Mesenchymal stem cell (in vitro differentiated cells and primary cell): ENCODE measurements at regions not wholly inside any gene's neighbourhood (a gene's known extent, or its start where the extent isn't known, plus 50 kb on each side); places are given as distances from the start of the nearest gene placed in this dataset.

Source experiments
- DNase-seq: peaks from one replicate; pipeline ENCODE4 v3.0.0-alpha.2; 2013
- H2AFZ ChIP-seq: one replicate; pipeline ENCODE4 v1.6.1; 2013; ENCODE audit warnings: low read depth, mild to moderate bottlenecking, control low read depth, inconsistent platforms, low read length, moderate library complexity
- H2AK5ac ChIP-seq: 2 replicates; pipeline ENCODE4 v1.6.1; 2013; ENCODE audit warnings: low read length, moderate library complexity, mild to moderate bottlenecking, inconsistent platforms; ENCODE audit not compliant: severe bottlenecking
- H2BK120ac ChIP-seq: one replicate; pipeline ENCODE4 v1.6.1; 2013; ENCODE audit warnings: low read depth, mild to moderate bottlenecking, inconsistent platforms, low read length, moderate library complexity
- H2BK12ac ChIP-seq, 2 experiments: one replicate each; pipeline ENCODE4 v1.6.1; 2013; ENCODE audit warnings: inconsistent platforms in 2 of 2, low read length in 2 of 2, mild to moderate bottlenecking in 2 of 2, moderate library complexity in 2 of 2, control low read depth in 1 of 2
- H2BK15ac ChIP-seq: one replicate; pipeline ENCODE4 v1.6.1; 2013; ENCODE audit warnings: mild to moderate bottlenecking, low read depth, inconsistent platforms; ENCODE audit not compliant: poor library complexity, severe bottlenecking
- H2BK5ac ChIP-seq: 2 replicates; pipeline ENCODE4 v1.6.1; 2013; ENCODE audit warnings: low read depth, mild to moderate bottlenecking, low read length, control low read depth, inconsistent platforms; ENCODE audit not compliant: poor library complexity, severe bottlenecking
- H3K14ac ChIP-seq, 2 experiments: one replicate each; pipeline ENCODE4 v1.6.1; 2013; ENCODE audit warnings: inconsistent platforms in 2 of 2, low read length in 2 of 2, control low read depth in 1 of 2, mild to moderate bottlenecking in 1 of 2, moderate library complexity in 1 of 2
- H3K18ac ChIP-seq, 2 experiments: one replicate each; pipeline ENCODE4 v1.6.1; 2013; ENCODE audit warnings: inconsistent platforms in 2 of 2, low read length in 2 of 2, control low read depth in 1 of 2, low read depth in 1 of 2, mild to moderate bottlenecking in 1 of 2
- H3K23ac ChIP-seq, 2 experiments: one replicate each; pipeline ENCODE4 v1.6.1; 2013; ENCODE audit warnings: inconsistent platforms in 2 of 2, low read length in 2 of 2, mild to moderate bottlenecking in 2 of 2, moderate library complexity in 2 of 2, control low read depth in 1 of 2
- H3K27ac ChIP-seq: 2 replicates; pipeline ENCODE4 v1.5.1; 2013; ENCODE audit warnings: mild to moderate bottlenecking, moderate library complexity, low read length, control low read depth, inconsistent platforms; ENCODE audit not compliant: poor library complexity, severe bottlenecking
- H3K27me3 ChIP-seq, 2 experiments: 2 replicates each; pipeline versions ENCODE4 v1.6.1 to v1.7.0; 2013; ENCODE audit warnings: low read length in 2 of 2, mild to moderate bottlenecking in 2 of 2, moderate library complexity in 2 of 2, control low read depth in 1 of 2, inconsistent platforms in 1 of 2; ENCODE audit not compliant: control insufficient read depth in 1 of 2, insufficient read depth in 1 of 2
- H3K36me3 ChIP-seq, 2 experiments: 2 replicates each; pipeline versions ENCODE4 v1.6.1 to v1.7.0; 2013; ENCODE audit warnings: low read length in 2 of 2, control low read depth in 1 of 2, inconsistent platforms in 1 of 2, low read depth in 1 of 2, mild to moderate bottlenecking in 1 of 2; ENCODE audit not compliant: insufficient read depth in 2 of 2, control insufficient read depth in 1 of 2
- H3K4ac ChIP-seq, 2 experiments: one replicate each; pipeline ENCODE4 v1.6.1; 2013; ENCODE audit warnings: inconsistent platforms in 2 of 2, low read length in 2 of 2, mild to moderate bottlenecking in 2 of 2, moderate library complexity in 2 of 2, control low read depth in 1 of 2, low read depth in 1 of 2
- H3K4me1 ChIP-seq: 2 replicates; pipeline ENCODE4 v1.6.1; 2013; ENCODE audit warnings: low read depth, low read length, control low read depth; ENCODE audit not compliant: control insufficient read depth, insufficient read depth
- H3K4me2 ChIP-seq: 2 replicates; pipeline ENCODE4 v1.6.1; 2013; ENCODE audit warnings: low read length, mild to moderate bottlenecking, inconsistent platforms; ENCODE audit not compliant: poor library complexity, severe bottlenecking
- H3K4me3 ChIP-seq, 2 experiments: 2 replicates each; pipeline versions ENCODE4 v1.5.1 to v1.7.0; 2013; ENCODE audit warnings: low read length in 2 of 2, mild to moderate bottlenecking in 2 of 2, control low read depth in 1 of 2, low read depth in 1 of 2; ENCODE audit not compliant: insufficient read depth in 1 of 2
- H3K79me1 ChIP-seq: replicated peaks from 2 replicates; pipeline ENCODE4 v1.6.1; 2013; ENCODE audit warnings: mild to moderate bottlenecking, control low read depth, low read length, inconsistent platforms; ENCODE audit not compliant: poor library complexity, severe bottlenecking
- H3K9ac ChIP-seq: 2 replicates; pipeline ENCODE4 v1.7.0; 2013; ENCODE audit warnings: mild to moderate bottlenecking, low read length, moderate library complexity
- H3K9me3 ChIP-seq: 2 replicates; pipeline ENCODE4 v1.7.0; 2013; ENCODE audit warnings: mild to moderate bottlenecking, low read length; ENCODE audit not compliant: control insufficient read depth
- H4K8ac ChIP-seq: one replicate; pipeline ENCODE4 v1.6.1; 2013; ENCODE audit warnings: inconsistent platforms, mild to moderate bottlenecking, low read length, moderate library complexity
- H4K91ac ChIP-seq: one replicate; pipeline ENCODE4 v1.6.1; 2013; ENCODE audit warnings: mild to moderate bottlenecking, low read length, inconsistent platforms
- WGBS: methylation state at CpG from one replicate; pipeline ENCODE4 v1.1.7; 2013; ENCODE audit warnings: mixed read lengths; 5-methylcytosine and 5-hydroxymethylcytosine counted together

- Histone ChIP-seq H3K27ac (no peak overlapping the region), H3K4me1 (no peaks in the 10 kb centered on the region), H3K4ac (no peak overlapping the region), H3K4me2 (no peak overlapping the region), H3K23ac (no peak overlapping the region), H2BK12ac (no peak overlapping the region), H3K14ac (no peak overlapping the region), H3K36me3 (no peaks in the 10 kb centered on the region), H3K18ac (no peak overlapping the region), H3K4me3 (no peak overlapping the region), H2AK5ac (no peak overlapping the region), H3K79me1 (no peaks in the 10 kb centered on the region), H2AFZ (no peak overlapping the region), H2BK120ac (no peak overlapping the region), H4K91ac (no peak overlapping the region), H3K27me3 (no peaks in the 10 kb centered on the region), H2BK5ac (no peak overlapping the region), H2BK15ac (no peak overlapping the region), H3K9ac (no peak overlapping the region), H3K9me3 (peaks cover 5% of the 10 kb centered on the region), H4K8ac (no peak overlapping the region)
- no CpG with 5 or more reads among the region's 1 CpG for WGBS
- DNase-seq: no peak
These were observed 78.2 kb upstream of the MIR17HG start for GRCh38 chr13:91269237-91269636.

- Histone ChIP-seq H2BK12ac (no peak overlapping the region), H3K4ac (no peak overlapping the region), H3K4me2 (no peak overlapping the region), H3K27me3 (no peaks in the 10 kb centered on the region), H2AFZ (no peak overlapping the region), H3K14ac (no peak overlapping the region), H2AK5ac (no peak overlapping the region), H4K8ac (no peak overlapping the region), H2BK15ac (no peak overlapping the region), H3K18ac (no peak overlapping the region), H2BK5ac (no peak overlapping the region), H3K36me3 (no peaks in the 10 kb centered on the region), H3K4me1 (no peaks in the 10 kb centered on the region), H3K79me1 (no peaks in the 10 kb centered on the region), H3K23ac (no peak overlapping the region), H3K4me3 (no peak overlapping the region), H4K91ac (no peak overlapping the region), H3K9ac (no peak overlapping the region), H2BK120ac (no peak overlapping the region), H3K27ac (no peak overlapping the region), H3K9me3 (no peaks in the 10 kb centered on the region)
- peak; percentile 27 for DNase-seq
- WGBS: 54% methylated on average over 3 of the region's 3 CpGs
These were observed 77.5 kb upstream of the MIR17HG start for GRCh38 chr13:91270031-91270430.

- Histone ChIP-seq H2AFZ (no peak overlapping the region), H3K79me1 (no peaks in the 10 kb centered on the region), H3K9me3 (peaks cover 3% of the 10 kb centered on the region), H2BK5ac (no peak overlapping the region), H3K4ac (no peak overlapping the region), H3K27me3 (no peaks in the 10 kb centered on the region), H4K91ac (no peak overlapping the region), H4K8ac (no peak overlapping the region), H2AK5ac (no peak overlapping the region), H3K14ac (no peak overlapping the region), H2BK12ac (no peak overlapping the region), H3K9ac (no peak overlapping the region), H3K23ac (no peak overlapping the region), H3K4me3 (no peak overlapping the region), H3K4me2 (no peak overlapping the region), H3K18ac (no peak overlapping the region), H2BK120ac (no peak overlapping the region), H2BK15ac (no peak overlapping the region), H3K4me1 (no peaks in the 10 kb centered on the region), H3K27ac (no peak overlapping the region), H3K36me3 (no peaks in the 10 kb centered on the region)
- WGBS: 93% methylated on average over 8 of the region's 9 CpGs
- no peak for DNase-seq
These were observed 75.2 kb upstream of the MIR17HG start for GRCh38 chr13:91272235-91272777.

- no peaks in the 10 kb centered on the region for H3K36me3 ChIP-seq
- H3K4me1 ChIP-seq: no peaks in the 10 kb centered on the region
- peaks cover 8% of the 10 kb centered on the region for H3K9me3 ChIP-seq
- H4K8ac ChIP-seq: no peak overlapping the region
- H2BK120ac ChIP-seq: no peak overlapping the region
- H4K91ac ChIP-seq: no peak overlapping the region
- no peaks in the 10 kb centered on the region for H3K27me3 ChIP-seq
- H3K9ac ChIP-seq: no peak overlapping the region
- H3K4ac ChIP-seq: no peak overlapping the region
- no peak overlapping the region for H2BK15ac ChIP-seq
- DNase-seq: no peak
- no peak overlapping the region for H3K27ac ChIP-seq
- H3K4me3 ChIP-seq: no peak overlapping the region
- H3K18ac ChIP-seq: no peak overlapping the region
- H3K4me2 ChIP-seq: no peak overlapping the region
- H2AFZ ChIP-seq: no peak overlapping the region
- no peak overlapping the region for H2BK5ac ChIP-seq
- H3K79me1 ChIP-seq: no peaks in the 10 kb centered on the region
- no peak overlapping the region for H2AK5ac ChIP-seq
- no peak overlapping the region for H2BK12ac ChIP-seq
- H3K23ac ChIP-seq: no peak overlapping the region
- no peak overlapping the region for H3K14ac ChIP-seq
- 83% methylated on average over 3 of the region's 3 CpGs for WGBS
These were observed 73.8 kb upstream of the MIR17HG start for GRCh38 chr13:91273675-91274074.
